ENCODE measurements at regions not wholly inside any gene's neighbourhood (a gene's known extent, or its start where the extent isn't known, plus 50 kb on each side); places are given as distances from the start of the nearest gene placed in this dataset.

GRCh38 chr11:45365961-45366618, 79.9 kb upstream of the SYT13 start:
- Mint-ChIP-seq H3K9me3 (no peaks in the 10 kb centered on the region), H3K27ac (ENCODE audit: unreplicated experiment) (no peak overlapping the region), H3K4me3 (no peak overlapping the region), H3K4me1 (peaks cover 16% of the 10 kb centered on the region), H3K27me3 (ENCODE audit: low read depth) (peaks cover 57% of the 10 kb centered on the region), H3K36me3 (ENCODE audit: low read depth) (no peaks in the 10 kb centered on the region)
- no peak for TF ChIP-seq CTCF (conservative IDR thresholded peaks at IDR 0.05)
- no peak for DNase-seq (ENCODE audit: low read depth, low spot score)

GRCh38 chr11:45362636-45363035, 76.5 kb upstream of the SYT13 start:
- no peak for DNase-seq (ENCODE audit: low read depth, low spot score)
- no peak overlapping the region for H3K4me3 Mint-ChIP-seq
- H3K27ac Mint-ChIP-seq (ENCODE audit: unreplicated experiment): no peak overlapping the region
- no peak for TF ChIP-seq CTCF (conservative IDR thresholded peaks at IDR 0.05)
- H3K4me1 Mint-ChIP-seq: peaks cover 14% of the 10 kb centered on the region
- no peaks in the 10 kb centered on the region for H3K9me3 Mint-ChIP-seq
- H3K36me3 Mint-ChIP-seq (ENCODE audit: low read depth): no peaks in the 10 kb centered on the region
- H3K27me3 Mint-ChIP-seq (ENCODE audit: low read depth): peaks cover 39% of the 10 kb centered on the region

DNA sequence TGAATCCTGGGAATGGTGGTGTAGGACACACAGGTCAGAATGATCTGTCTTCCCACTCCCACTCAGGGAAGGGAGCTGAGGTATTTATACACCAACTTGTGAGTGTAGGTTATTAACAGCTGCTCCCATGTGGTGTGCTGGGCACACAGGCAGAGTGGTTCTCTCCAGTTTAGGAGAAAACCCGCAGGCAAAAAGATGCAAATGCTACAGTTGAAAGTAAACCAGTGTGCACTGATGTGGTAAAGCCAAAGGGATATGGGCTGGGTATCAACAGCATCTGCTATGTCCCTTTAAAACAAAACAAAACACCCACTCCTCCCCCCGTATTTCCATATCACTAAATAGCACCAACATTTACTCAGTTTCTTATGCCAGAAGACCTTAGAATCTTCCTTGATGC, 75.4 kb upstream of the SYT13 start:
- H3K27ac Mint-ChIP-seq (ENCODE audit: unreplicated experiment): no peak overlapping the region
- H3K9me3 Mint-ChIP-seq: no peaks in the 10 kb centered on the region
- peaks cover 33% of the 10 kb centered on the region for H3K27me3 Mint-ChIP-seq (ENCODE audit: low read depth)
- no peak for TF ChIP-seq CTCF (conservative IDR thresholded peaks at IDR 0.05)
- H3K4me1 Mint-ChIP-seq: peaks cover 6% of the 10 kb centered on the region
- H3K36me3 Mint-ChIP-seq (ENCODE audit: low read depth): no peaks in the 10 kb centered on the region
- H3K4me3 Mint-ChIP-seq: no peak overlapping the region
- DNase-seq (ENCODE audit: low read depth, low spot score): no peak

DNA sequence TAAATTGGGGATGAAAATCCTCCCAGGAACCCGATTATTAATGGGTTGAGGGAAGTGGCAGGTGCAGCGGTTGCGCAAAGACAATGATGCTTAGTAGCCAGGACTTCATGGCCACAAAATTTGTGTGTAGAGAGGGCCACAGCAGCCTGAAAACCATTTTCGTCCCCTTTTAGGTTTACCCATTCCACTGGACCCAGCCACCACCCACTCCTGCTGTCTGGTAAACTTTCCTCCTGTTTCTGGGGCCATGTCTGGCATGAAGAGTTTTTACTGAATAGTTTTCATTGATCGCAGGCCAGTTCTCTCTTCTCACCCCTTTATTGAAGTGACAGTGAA, 69.5 kb upstream of the SYT13 start:
- DNase-seq (ENCODE audit: low read depth, low spot score): no peak
- peaks cover 3% of the 10 kb centered on the region for H3K27me3 Mint-ChIP-seq (ENCODE audit: low read depth)
- H3K27ac Mint-ChIP-seq (ENCODE audit: unreplicated experiment): peak overlapping the region; percentile 59
- peak overlapping the region; percentile 85 for H3K4me3 Mint-ChIP-seq
- no peaks in the 10 kb centered on the region for H3K9me3 Mint-ChIP-seq
- peaks cover 26% of the 10 kb centered on the region for H3K4me1 Mint-ChIP-seq
- no peaks in the 10 kb centered on the region for H3K36me3 Mint-ChIP-seq (ENCODE audit: low read depth)
- TF ChIP-seq CTCF (conservative IDR thresholded peaks at IDR 0.05): no peak

- Mint-ChIP-seq H3K4me3 (peak overlapping the region; percentile 85), H3K4me1 (peaks cover 26% of the 10 kb centered on the region), H3K36me3 (ENCODE audit: low read depth) (no peaks in the 10 kb centered on the region), H3K27ac (ENCODE audit: unreplicated experiment) (peak overlapping the region; percentile 59), H3K9me3 (no peaks in the 10 kb centered on the region), H3K27me3 (ENCODE audit: low read depth) (peaks cover 3% of the 10 kb centered on the region)
- TF ChIP-seq CTCF (conservative IDR thresholded peaks at IDR 0.05): no peak
- peak; percentile 81 for DNase-seq (ENCODE audit: low read depth, low spot score)
Measured at GRCh38 chr11:45354976-45355705, 69.0 kb upstream of the SYT13 start.
